ENCODE measurements at regions not wholly inside any gene's neighbourhood (a gene's known extent, or its start where the extent isn't known, plus 50 kb on each side); places are given as distances from the start of the nearest gene placed in this dataset.

DNA sequence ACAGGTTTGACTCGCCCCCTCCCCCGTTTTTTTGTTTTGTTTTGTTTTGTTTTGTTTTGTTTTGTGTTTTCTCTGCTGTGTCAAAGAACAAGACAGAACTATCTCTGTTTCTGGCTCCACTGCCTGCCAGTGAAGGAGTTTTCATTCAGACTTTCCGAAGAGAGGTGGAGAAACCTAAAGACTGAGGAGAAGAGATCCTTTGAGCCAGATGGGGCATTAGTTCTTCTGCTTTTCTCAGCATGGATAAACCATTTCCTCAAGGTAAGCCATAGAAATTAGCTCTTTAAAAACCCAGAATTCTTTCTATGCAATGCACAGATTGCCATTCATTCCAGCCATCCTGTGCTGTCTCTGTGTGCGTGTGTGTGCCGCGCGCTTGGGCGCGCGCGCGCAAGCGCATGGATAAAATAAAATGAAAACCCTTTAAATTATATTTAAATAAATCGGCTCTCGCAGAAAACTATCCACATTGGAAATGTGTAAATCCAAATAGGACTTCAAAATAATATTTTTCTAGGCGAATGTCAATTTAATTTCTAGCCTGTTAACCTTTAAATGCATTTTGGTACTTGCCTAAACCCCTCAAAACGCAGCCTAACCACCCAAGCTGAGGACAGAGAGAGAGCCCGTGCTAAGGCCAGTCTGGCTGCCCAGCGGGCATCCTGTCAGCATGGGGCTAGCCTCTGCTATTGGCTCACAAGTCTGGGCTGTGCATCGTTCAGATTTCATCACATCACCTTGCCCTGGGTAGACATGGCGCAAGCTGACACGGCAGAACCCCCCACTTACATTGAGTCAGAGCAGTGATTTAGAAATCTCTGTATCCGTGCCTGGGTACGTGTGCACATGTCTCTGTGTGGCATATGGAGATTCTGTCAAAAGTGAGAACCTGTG, 113.0 kb upstream of the VAMP7 start:
- TF ChIP-seq CTCF (IDR thresholded peaks at IDR 0.05; ENCODE audit: low read depth, low read length): no peak
- no peak overlapping the region for H3K4me3 ChIP-seq (ENCODE audit: low read depth, low read length)

DNA sequence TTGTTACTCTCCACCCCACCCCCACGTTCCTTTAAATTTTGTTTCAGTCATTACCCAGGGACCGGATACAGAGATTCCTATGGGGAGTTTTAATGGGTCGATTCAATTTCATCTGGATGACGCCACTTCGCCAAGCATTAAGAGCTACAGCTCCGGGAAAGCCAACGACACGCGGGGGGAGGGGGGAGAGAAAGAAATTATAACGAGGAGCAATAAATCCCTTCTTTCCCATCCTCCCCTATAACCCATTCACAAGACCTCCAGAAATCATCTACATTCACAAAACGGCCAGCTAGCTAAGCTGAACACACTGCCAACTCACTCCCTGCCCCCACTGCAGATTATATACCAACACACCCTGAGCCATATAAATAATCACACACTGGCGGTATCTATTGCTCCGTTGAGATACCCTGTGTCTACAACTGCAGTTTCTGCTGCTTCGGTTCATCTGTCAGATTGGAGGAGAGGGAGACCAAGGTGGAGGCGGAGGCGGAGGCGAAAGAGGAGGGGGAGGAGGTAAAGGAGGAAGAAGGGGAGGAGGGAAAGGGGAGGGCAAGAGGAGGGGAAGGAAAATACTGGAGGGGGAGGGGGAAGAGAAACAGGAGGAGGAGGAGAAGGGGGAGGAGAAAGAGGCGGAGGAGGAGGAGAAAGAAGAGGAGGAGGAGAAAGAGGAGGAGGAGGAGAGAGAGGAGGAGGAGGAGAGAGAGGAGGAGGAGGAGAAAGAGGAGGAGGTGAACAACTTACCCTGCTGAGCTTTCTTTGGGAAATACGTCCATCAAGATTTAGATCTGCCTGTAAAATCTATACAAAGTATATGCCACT, 113.9 kb upstream of the VAMP7 start:
- no peak for DNase-seq
- H3K9me3 ChIP-seq: no peaks in the 10 kb centered on the region
- H3K27me3 ChIP-seq: no peaks in the 10 kb centered on the region
- TF ChIP-seq CTCF (IDR thresholded peaks at IDR 0.05; ENCODE audit: low read depth, low read length): no peak
- no peaks in the 10 kb centered on the region for H3K36me3 ChIP-seq
- H3K4me3 ChIP-seq (ENCODE audit: low read depth, low read length): peak overlapping the region; percentile 36
- H3K4me1 ChIP-seq: no peaks in the 10 kb centered on the region

More for the DNA sequence above, 113.0 kb upstream of the VAMP7 start:
- Histone ChIP-seq H3K36me3 (no peaks in the 10 kb centered on the region), H3K27me3 (no peaks in the 10 kb centered on the region), H3K4me1 (no peaks in the 10 kb centered on the region), H3K9me3 (no peaks in the 10 kb centered on the region)
- DNase-seq: no peak

DNA sequence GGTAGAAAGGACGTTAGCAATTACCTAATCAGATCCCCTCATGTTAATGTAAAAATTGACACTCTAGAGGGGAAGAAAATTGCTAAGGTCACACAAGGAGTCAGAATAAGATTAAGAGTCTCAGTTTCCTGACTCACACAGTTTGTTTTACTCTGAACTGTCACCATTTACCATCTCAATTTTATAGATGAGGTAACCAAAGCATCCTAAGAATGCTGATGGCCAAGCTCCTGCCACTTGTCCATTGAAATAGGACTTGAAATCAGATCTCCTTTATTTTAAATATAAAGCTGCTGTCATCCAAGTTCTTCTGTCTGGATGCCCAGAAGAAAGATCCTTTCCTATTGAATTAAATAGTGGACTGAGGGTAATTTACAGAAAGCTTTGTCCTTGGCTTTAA, 114.8 kb upstream of the VAMP7 start:
- no peak for TF ChIP-seq CTCF (IDR thresholded peaks at IDR 0.05; ENCODE audit: low read depth, low read length)
- H3K27me3 ChIP-seq: no peaks in the 10 kb centered on the region
- DNase-seq: no peak
- H3K9me3 ChIP-seq: no peaks in the 10 kb centered on the region
- H3K4me1 ChIP-seq: no peaks in the 10 kb centered on the region
- H3K36me3 ChIP-seq: no peaks in the 10 kb centered on the region
- H3K4me3 ChIP-seq (ENCODE audit: low read depth, low read length): no peak overlapping the region

- Histone ChIP-seq H3K9me3 (no peaks in the 10 kb centered on the region), H3K27me3 (no peaks in the 10 kb centered on the region), H3K4me3 (ENCODE audit: low read depth, low read length) (no peak overlapping the region), H3K36me3 (no peaks in the 10 kb centered on the region), H3K4me1 (no peaks in the 10 kb centered on the region)
- no peak for DNase-seq
- no peak for TF ChIP-seq CTCF (IDR thresholded peaks at IDR 0.05; ENCODE audit: low read depth, low read length)
These were observed 120.0 kb upstream of the VAMP7 start for GRCh38 chrX:155761185-155761584.

DNA sequence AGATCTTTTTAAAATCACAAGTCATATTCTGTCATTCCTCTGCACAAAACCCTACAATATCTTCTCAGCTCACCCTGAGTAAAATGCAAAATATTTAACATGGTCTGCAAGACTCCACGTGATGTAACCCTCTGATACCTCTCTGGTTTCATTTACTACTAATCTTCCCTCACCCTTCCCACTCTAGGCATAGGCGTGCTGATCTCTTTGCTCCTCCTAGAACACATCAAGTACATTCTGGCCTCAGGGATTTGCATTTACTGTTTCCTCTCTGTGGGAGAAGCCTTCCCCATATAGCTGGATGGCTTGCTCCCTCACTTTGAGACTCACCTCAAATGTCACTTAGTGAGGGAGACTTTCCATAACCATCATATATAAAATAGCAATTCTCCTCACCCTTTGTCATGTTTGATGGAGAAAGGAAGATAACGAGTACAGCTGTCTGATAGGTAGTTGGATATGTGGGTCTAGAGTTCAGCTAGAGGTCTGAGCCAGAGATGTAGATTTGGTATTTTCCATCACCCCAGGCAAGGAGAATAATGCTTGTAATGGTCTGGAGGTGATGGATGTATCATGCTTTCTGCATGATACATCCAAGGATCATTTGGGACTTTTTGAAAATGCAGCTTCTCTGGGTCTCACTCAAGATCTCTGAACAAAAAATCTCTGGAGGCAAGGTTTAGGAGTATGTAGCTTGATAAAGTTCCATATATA, 123.9 kb upstream of the VAMP7 start:
- Histone ChIP-seq H3K4me1 (no peaks in the 10 kb centered on the region), H3K9me3 (no peaks in the 10 kb centered on the region), H3K4me3 (ENCODE audit: low read depth, low read length) (no peak overlapping the region), H3K27me3 (no peaks in the 10 kb centered on the region), H3K36me3 (no peaks in the 10 kb centered on the region)
- TF ChIP-seq CTCF (IDR thresholded peaks at IDR 0.05; ENCODE audit: low read depth, low read length): no peak
- DNase-seq: no peak

All from BE2C (cell line).